ENCODE measurements at regions not wholly inside any gene's neighbourhood (a gene's known extent, or its start where the extent isn't known, plus 50 kb on each side); places are given as distances from the start of the nearest gene placed in this dataset.

DNA sequence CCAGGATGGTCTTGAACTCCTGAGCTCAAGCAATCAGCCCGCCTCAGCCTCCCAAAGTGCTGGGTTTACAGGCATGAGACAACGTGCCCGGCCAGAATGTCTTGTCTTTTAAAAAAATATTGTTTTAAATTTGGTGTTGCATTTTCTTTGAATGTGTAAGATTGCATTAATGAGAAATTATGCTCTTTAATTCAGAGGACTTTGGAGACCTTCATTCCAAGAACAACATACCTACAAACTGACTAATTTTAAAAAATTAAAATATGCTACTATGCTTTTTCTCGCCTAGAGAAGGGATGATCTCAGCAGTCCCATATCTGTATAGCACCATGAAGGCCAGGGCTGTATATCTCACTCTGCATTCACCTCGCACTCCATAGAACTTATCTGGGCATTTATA lies 204.3 kb upstream of the SLC7A11 start:
- no peaks in the 10 kb centered on the region for H3K36me3 ChIP-seq
- H3K4me3 ChIP-seq: no peak overlapping the region
- H3K27me3 ChIP-seq (ENCODE audit: low read depth): no peaks in the 10 kb centered on the region
- peaks cover 6% of the 10 kb centered on the region for H3K4me1 ChIP-seq
- no peak for DNase-seq
- no peak for ATAC-seq
- intact Hi-C loops (cut with DNase I): no loop called here
- H3K27ac ChIP-seq: no peak overlapping the region
- no peaks in the 10 kb centered on the region for H3K9me3 ChIP-seq
- TF ChIP-seq, protein P1, sequence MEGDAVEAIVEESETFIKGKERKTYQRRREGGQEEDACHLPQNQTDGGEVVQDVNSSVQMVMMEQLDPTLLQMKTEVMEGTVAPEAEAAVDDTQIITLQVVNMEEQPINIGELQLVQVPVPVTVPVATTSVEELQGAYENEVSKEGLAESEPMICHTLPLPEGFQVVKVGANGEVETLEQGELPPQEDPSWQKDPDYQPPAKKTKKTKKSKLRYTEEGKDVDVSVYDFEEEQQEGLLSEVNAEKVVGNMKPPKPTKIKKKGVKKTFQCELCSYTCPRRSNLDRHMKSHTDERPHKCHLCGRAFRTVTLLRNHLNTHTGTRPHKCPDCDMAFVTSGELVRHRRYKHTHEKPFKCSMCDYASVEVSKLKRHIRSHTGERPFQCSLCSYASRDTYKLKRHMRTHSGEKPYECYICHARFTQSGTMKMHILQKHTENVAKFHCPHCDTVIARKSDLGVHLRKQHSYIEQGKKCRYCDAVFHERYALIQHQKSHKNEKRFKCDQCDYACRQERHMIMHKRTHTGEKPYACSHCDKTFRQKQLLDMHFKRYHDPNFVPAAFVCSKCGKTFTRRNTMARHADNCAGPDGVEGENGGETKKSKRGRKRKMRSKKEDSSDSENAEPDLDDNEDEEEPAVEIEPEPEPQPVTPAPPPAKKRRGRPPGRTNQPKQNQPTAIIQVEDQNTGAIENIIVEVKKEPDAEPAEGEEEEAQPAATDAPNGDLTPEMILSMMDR (IDR thresholded peaks at IDR 0.05): no peak

DNA sequence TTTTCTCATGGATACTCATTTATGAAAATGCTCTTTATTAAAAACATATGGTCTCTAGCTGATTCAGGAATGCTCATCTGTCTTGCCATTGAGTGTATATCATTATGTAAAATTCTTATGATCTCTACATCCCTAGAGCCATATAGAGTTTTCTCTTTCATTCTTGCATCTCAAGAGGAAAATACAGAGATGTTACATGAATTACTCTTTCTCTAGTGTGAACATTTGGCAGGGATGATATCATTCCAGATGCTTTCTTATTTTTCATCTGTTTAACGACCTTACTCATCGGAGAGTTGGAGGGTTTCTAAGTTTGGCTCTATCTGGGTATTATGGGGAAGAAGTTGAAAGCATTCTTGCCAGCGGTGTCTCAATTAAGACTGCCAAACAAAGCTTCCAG lies 202.9 kb upstream of the SLC7A11 start:
- ATAC-seq (no peak), DNase-seq (no peak)
- no peaks in the 10 kb centered on the region for H3K4me1 ChIP-seq
- H3K27ac ChIP-seq: no peak overlapping the region
- intact Hi-C loops (cut with DNase I): no loop called here
- no peaks in the 10 kb centered on the region for H3K36me3 ChIP-seq
- no peak overlapping the region for H3K4me3 ChIP-seq
- no peaks in the 10 kb centered on the region for H3K27me3 ChIP-seq (ENCODE audit: low read depth)
- H3K9me3 ChIP-seq: no peaks in the 10 kb centered on the region
- TF ChIP-seq, protein P1 (IDR thresholded peaks at IDR 0.05): no peak

DNA sequence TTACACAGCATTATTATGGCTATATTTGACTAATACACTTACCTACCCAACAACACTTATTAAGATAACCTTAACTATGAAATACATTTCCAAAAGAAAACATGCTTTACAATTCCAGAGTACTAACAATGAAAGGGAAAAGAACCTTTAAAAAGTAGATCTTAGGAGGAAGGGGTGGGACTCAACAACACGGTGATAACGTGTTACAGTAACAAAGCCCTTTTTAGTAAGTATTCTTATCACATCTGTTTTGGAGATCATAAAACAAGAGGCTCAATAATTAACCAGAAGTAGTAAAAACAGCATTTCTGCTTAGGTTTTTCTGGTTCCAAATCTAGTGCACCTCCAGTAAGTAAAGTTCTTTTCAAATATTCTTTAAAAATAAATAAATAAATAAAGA lies 202.1 kb upstream of the SLC7A11 start:
- no peak for ATAC-seq

DNA sequence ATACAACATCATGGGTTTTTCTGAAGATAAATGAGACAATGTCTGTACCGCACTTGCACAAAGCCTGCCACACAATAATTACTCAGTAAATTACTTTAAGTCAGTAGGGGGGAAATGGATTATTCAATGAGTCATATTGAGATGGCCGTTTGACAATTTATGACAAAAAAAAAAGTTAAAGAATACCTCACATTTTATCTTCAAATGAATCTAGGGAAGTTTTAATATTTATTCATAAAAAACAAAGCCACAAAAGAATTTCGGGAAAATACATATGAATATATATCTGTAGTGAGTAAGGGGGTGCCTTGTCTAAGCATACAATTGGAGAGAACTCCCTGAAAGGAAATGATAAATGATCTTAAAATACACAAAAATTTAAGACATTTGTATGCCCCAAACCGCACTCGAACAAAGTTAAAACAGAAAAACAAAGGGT lies 197.0 kb upstream of the SLC7A11 start:
- H3K36me3 ChIP-seq: no peaks in the 10 kb centered on the region
- DNase-seq (no peak), ATAC-seq (no peak)
- H3K27ac ChIP-seq: no peak overlapping the region
- H3K4me1 ChIP-seq: no peaks in the 10 kb centered on the region
- H3K27me3 ChIP-seq (ENCODE audit: low read depth): no peaks in the 10 kb centered on the region
- intact Hi-C loops (cut with DNase I): no loop called here
- TF ChIP-seq, protein P1 (IDR thresholded peaks at IDR 0.05): no peak
- no peak overlapping the region for H3K4me3 ChIP-seq
- no peaks in the 10 kb centered on the region for H3K9me3 ChIP-seq

More for the DNA sequence above, 202.1 kb upstream of the SLC7A11 start:
- no peak overlapping the region for H3K4me3 ChIP-seq
- H3K27ac ChIP-seq: no peak overlapping the region
- intact Hi-C loops (cut with DNase I): no loop called here
- DNase-seq: no peak
- no peaks in the 10 kb centered on the region for H3K4me1 ChIP-seq
- H3K9me3 ChIP-seq: no peaks in the 10 kb centered on the region
- H3K27me3 ChIP-seq (ENCODE audit: low read depth): no peaks in the 10 kb centered on the region
- TF ChIP-seq, protein P1 (IDR thresholded peaks at IDR 0.05): no peak
- H3K36me3 ChIP-seq: no peaks in the 10 kb centered on the region

DNA sequence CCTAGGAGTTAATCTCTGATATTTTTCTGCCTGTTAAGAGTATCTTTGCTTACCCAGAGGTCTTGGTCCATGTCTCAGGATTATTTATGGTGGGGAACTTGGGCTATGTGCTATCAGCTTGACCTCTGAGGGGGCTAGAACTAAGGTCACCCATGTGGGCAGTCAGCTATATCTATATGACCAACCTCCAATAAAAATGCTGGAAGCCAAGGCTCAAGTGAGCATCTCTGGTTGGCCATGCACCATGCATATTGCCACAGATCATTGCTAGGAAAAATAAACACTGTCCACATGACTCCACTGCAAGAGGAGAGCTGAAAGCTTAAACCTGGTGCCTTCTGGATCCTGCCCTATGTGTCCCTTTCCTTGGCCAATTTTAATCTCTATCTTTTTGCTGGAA lies 196.5 kb upstream of the SLC7A11 start:
- DNase-seq (no peak), ATAC-seq (no peak)
- no peak overlapping the region for H3K4me3 ChIP-seq
- H3K27me3 ChIP-seq (ENCODE audit: low read depth): no peaks in the 10 kb centered on the region
- H3K4me1 ChIP-seq: no peaks in the 10 kb centered on the region
- TF ChIP-seq, protein P1 (IDR thresholded peaks at IDR 0.05): no peak
- H3K9me3 ChIP-seq: no peaks in the 10 kb centered on the region
- H3K36me3 ChIP-seq: no peaks in the 10 kb centered on the region
- intact Hi-C loops (cut with DNase I): no loop called here
- no peak overlapping the region for H3K27ac ChIP-seq

Data from lower lobe of right lung (tissue), 2 donors.